ENCODE measurements at regions not wholly inside any gene's neighbourhood (a gene's known extent, or its start where the extent isn't known, plus 50 kb on each side); places are given as distances from the start of the nearest gene placed in this dataset.

DNA sequence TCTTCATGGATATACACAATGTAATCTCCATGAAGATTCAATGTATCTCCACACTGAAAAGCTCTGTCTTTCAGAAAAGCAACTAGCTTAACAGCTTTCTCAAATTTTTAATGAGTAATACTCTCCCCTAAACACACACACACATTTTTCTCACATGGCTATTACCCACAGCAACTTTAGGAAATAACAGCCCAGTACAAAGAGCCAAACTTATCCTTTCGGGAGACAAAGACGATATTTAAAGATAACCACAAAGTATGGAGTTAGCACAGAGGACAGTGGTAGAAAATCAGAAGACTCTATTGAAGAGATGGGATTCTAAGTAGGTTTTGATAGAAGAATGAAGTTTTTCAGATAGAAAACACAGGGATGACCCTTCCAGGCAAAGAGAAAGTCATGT is 394.9 kb upstream of the TRIB2 start:
- TF ChIP-seq, protein P1, sequence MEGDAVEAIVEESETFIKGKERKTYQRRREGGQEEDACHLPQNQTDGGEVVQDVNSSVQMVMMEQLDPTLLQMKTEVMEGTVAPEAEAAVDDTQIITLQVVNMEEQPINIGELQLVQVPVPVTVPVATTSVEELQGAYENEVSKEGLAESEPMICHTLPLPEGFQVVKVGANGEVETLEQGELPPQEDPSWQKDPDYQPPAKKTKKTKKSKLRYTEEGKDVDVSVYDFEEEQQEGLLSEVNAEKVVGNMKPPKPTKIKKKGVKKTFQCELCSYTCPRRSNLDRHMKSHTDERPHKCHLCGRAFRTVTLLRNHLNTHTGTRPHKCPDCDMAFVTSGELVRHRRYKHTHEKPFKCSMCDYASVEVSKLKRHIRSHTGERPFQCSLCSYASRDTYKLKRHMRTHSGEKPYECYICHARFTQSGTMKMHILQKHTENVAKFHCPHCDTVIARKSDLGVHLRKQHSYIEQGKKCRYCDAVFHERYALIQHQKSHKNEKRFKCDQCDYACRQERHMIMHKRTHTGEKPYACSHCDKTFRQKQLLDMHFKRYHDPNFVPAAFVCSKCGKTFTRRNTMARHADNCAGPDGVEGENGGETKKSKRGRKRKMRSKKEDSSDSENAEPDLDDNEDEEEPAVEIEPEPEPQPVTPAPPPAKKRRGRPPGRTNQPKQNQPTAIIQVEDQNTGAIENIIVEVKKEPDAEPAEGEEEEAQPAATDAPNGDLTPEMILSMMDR (IDR thresholded peaks at IDR 0.05) = no peak
- no peak for TF ChIP-seq POLR2A (IDR thresholded peaks at IDR 0.05)
